Heart left ventricle (tissue), 16 donors: ENCODE measurements at regions not wholly inside any gene's neighbourhood (a gene's known extent, or its start where the extent isn't known, plus 50 kb on each side); places are given as distances from the start of the nearest gene placed in this dataset.

Source experiments
- ATAC-seq, 4 donors: fragments of 200-7000 bp; cut with Tn5 transposase; one replicate each; pipeline ENCODE4 v1.9.1; 2020 to 2022; ENCODE audit warnings: moderate library complexity in 4 of 4, mild to moderate bottlenecking in 3 of 4, moderate number of reproducible peaks in 1 of 4
- DNase-seq, 5 donors: peaks; one replicate each; pipeline ENCODE4 v3.0.0-alpha.2; 2020
- H3K27ac ChIP-seq, 12 donors: fragments of 200-600 bp; sonication (generic) in 4 of 12; one replicate each; pipeline versions ENCODE4 v1.5.0 to v1.8.0; 2016 to 2022; ENCODE audit warnings: mild to moderate bottlenecking in 2 of 12
- H3K27me3 ChIP-seq, 9 donors: fragments of 200-600 bp; sonication (generic) in 2 of 9; one replicate each; pipeline versions ENCODE4 v1.5.1 to v1.8.0; 2016 to 2022; ENCODE audit warnings: mild to moderate bottlenecking in 3 of 9
- H3K36me3 ChIP-seq, 9 donors: fragments of 200-600 bp; sonication (generic) in 2 of 9; one replicate each; pipeline versions ENCODE4 v1.5.0 to v1.8.0; 2018 to 2022; ENCODE audit warnings: mild to moderate bottlenecking in 2 of 9
- H3K4me1 ChIP-seq, 12 donors: fragments of 200-600 bp; sonication (generic) in 4 of 12; one replicate each; pipeline versions ENCODE4 v1.5.0 to v1.8.0; 2016 to 2022; ENCODE audit warnings: mild to moderate bottlenecking in 3 of 12
- H3K4me3 ChIP-seq, 12 donors: fragments of 200-600 bp; sonication (generic) in 4 of 12; one replicate each; pipeline versions ENCODE4 v1.5.0 to v1.8.0; 2017 to 2022; ENCODE audit warnings: mild to moderate bottlenecking in 9 of 12, moderate library complexity in 4 of 12
- H3K9me3 ChIP-seq, 12 donors: fragments of 200-600 bp; sonication (generic) in 4 of 12; one replicate each; pipeline versions ENCODE4 v1.5.0 to v1.8.0; 2016 to 2022; ENCODE audit warnings: mild to moderate bottlenecking in 1 of 12
- POLR2A ChIP-seq, 2 donors: fragments of 450-650 bp; IDR thresholded peaks; one replicate each; pipeline ENCODE4 v1.6.1; 2017; ENCODE audit warnings: antibody characterized with exemption in 2 of 2, mild to moderate bottlenecking in 2 of 2, moderate library complexity in 2 of 2
- WGBS, 4 donors: extraction: QIAGEN DNeasy Blood & Tissue Kit in 2 of 4; methylation state at CpG; one replicate each; pipeline versions ENCODE4 v1.1.5 to v1.1.7; 2013 to 2018; 5-methylcytosine and 5-hydroxymethylcytosine counted together
- intact Hi-C, 10 donors: fragments of 100-400 bp; cut with DNase I; formaldehyde crosslinking; loops; one replicate each; pipeline versions ENCODE4 v1.11.1 to v1.14.2; 2022
- TF ChIP-seq, protein P1 (sequence below), 12 donors: fragments of 200-600 bp; sonication (generic) in 4 of 12; IDR thresholded peaks; one replicate each; pipeline versions ENCODE4 v1.5.0 to v1.8.0; 2018 to 2022; ENCODE audit warnings: antibody characterized with exemption in 12 of 12, mild to moderate bottlenecking in 5 of 12
- donor health status: ischemic (EF 13 %, LVEDD 7.1; RV severe dilation, severe dysfunction).
- donor health status: healthy with polysubstance abuse.
- donor health status: DM: no; HTN: yes; CAD: no.
- donor health status: DM: no; HTN: no; CAD: no.
- donor health status: ischemic (EF 25% LVEDD 6.9; RV normal size, moderate dysfunction).
- donor health status: ischemic (EF 25% LVEDD 5.7; RV mildly dilated, moderate dysfunction).
- donor health status: healthy.
- donor health status: DM: yes; HTN: yes; CAD: no.
- donor health status: ischemic (EF 35%, LVEDD 5.7; RV mildly dilated, moderate dysfunction).
- donor health status: nonischemic (EF 11% LVEDD 7.7; RV severe dilation, severe dysfunction).
- donor health status: DM: yes; HTN: yes; CAD: no.
- donor health status: PGD.
- donor health status: ischemic (EF 29% LVEDD 5.4; RV normal size, mild dysfunction).
- donor health status: nonischemic (EF 23%, LVEDD 6.1; RV moderate dilation, normal function).

GRCh38 chr4:36919721-36920120, 324.8 kb upstream of the NWD2 start:
- Histone ChIP-seq H3K9me3 (no peaks in the 10 kb centered on the region), H3K4me3 (no peak overlapping the region), H3K27me3 (no peaks in the 10 kb centered on the region), H3K36me3 (no peaks in the 10 kb centered on the region), H3K27ac (no peak overlapping the region), H3K4me1 (no peaks in the 10 kb centered on the region)
- no peak for ATAC-seq
- no peak for DNase-seq
- TF ChIP-seq, protein P1, sequence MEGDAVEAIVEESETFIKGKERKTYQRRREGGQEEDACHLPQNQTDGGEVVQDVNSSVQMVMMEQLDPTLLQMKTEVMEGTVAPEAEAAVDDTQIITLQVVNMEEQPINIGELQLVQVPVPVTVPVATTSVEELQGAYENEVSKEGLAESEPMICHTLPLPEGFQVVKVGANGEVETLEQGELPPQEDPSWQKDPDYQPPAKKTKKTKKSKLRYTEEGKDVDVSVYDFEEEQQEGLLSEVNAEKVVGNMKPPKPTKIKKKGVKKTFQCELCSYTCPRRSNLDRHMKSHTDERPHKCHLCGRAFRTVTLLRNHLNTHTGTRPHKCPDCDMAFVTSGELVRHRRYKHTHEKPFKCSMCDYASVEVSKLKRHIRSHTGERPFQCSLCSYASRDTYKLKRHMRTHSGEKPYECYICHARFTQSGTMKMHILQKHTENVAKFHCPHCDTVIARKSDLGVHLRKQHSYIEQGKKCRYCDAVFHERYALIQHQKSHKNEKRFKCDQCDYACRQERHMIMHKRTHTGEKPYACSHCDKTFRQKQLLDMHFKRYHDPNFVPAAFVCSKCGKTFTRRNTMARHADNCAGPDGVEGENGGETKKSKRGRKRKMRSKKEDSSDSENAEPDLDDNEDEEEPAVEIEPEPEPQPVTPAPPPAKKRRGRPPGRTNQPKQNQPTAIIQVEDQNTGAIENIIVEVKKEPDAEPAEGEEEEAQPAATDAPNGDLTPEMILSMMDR (IDR thresholded peaks at IDR 0.05): no peak
- no peak for TF ChIP-seq POLR2A (IDR thresholded peaks at IDR 0.05)
- intact Hi-C loops: no loop called here
- 70 to 95% (median 90%) methylated on average over 2 of the region's 2 CpGs for WGBS, 4 donors

GRCh38 chr4:36921476-36922216, 322.9 kb upstream of the NWD2 start:
- no peak overlapping the region for H3K4me3 ChIP-seq
- ATAC-seq (no peak), DNase-seq (no peak)
- TF ChIP-seq, protein P1 (IDR thresholded peaks at IDR 0.05): no peak
- TF ChIP-seq POLR2A (IDR thresholded peaks at IDR 0.05): no peak
- H3K36me3 ChIP-seq: no peaks in the 10 kb centered on the region
- no peaks in the 10 kb centered on the region for H3K27me3 ChIP-seq
- H3K27ac ChIP-seq: no peak overlapping the region
- H3K4me1 ChIP-seq: no peaks in the 10 kb centered on the region
- H3K9me3 ChIP-seq: no peaks in the 10 kb centered on the region
- intact Hi-C loops: no loop called here

- Histone ChIP-seq H3K27ac (no peak overlapping the region), H3K9me3 (peaks cover 0 to 5% (median 0%) of the 10 kb centered on the region in 12 donors), H3K4me3 (no peak overlapping the region), H3K36me3 (no peaks in the 10 kb centered on the region), H3K27me3 (no peaks in the 10 kb centered on the region), H3K4me1 (no peaks in the 10 kb centered on the region)
- 71 to 88% (median 87%) methylated on average over 1 of the region's 1 CpG for WGBS, 4 donors
- ATAC-seq: no peak
- no peak for DNase-seq
- TF ChIP-seq POLR2A (IDR thresholded peaks at IDR 0.05): no peak
- TF ChIP-seq, protein P1 (IDR thresholded peaks at IDR 0.05): no peak
- intact Hi-C loops: no loop called here
Observed at GRCh38 chr4:36930562-36931111, 313.9 kb upstream of the NWD2 start.

DNA sequence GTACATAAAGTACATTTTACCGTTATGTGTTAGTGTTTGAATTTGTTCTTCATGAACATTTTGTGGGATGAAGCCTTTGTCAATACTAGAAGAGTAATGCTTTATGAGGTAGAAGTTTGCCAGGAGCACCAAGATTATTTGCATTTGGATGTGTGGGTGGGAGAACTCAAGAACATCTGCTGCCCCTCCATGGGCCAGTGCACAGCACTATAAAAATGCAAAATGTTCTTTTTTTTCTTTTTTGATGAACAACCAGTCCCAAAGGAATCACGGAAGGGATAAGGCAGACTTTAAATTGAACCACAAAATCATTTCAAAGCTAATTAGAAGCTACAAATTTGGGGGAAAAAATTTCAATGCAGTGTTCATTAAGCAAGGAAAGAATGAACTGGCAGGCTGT, 300.3 kb upstream of the NWD2 start:
- intact Hi-C loops: no loop called here
- no peaks in the 10 kb centered on the region for H3K36me3 ChIP-seq
- no peaks in the 10 kb centered on the region for H3K9me3 ChIP-seq
- no peaks in the 10 kb centered on the region for H3K27me3 ChIP-seq
- no peaks in the 10 kb centered on the region for H3K4me1 ChIP-seq
- no peak overlapping the region for H3K4me3 ChIP-seq
- 80 to 89% (median 85%) methylated on average over 2 of the region's 2 CpGs for WGBS, 4 donors
- no peak for ATAC-seq
- TF ChIP-seq, protein P1 (IDR thresholded peaks at IDR 0.05): no peak
- TF ChIP-seq POLR2A (IDR thresholded peaks at IDR 0.05): no peak
- H3K27ac ChIP-seq: no peak overlapping the region
- no peak for DNase-seq
